Inflammatory macrophage treated with lipopolysaccharide for 4 hours (primary cell): ENCODE measurements at regions not wholly inside any gene's neighbourhood (a gene's known extent, or its start where the extent isn't known, plus 50 kb on each side); places are given as distances from the start of the nearest gene placed in this dataset.
"Not testable (repeated sequence)": the region's sequence is repeated elsewhere in the genome, so short reads cannot be mapped to it uniquely, and the experiment has no call there.

Experiments
- DNase-seq: peaks from one replicate; pipeline ENCODE4 v3.0.0-alpha.2; 2020

GRCh38 chr5:99410386-99410785 is 481.6 kb upstream of the CHD1 start:
- DNase-seq: not testable (repeated sequence)

- DNase-seq: not testable (repeated sequence)
Observed at GRCh38 chr5:99404764-99405302, 476.0 kb upstream of the CHD1 start.

- not testable (repeated sequence) for DNase-seq
Observed at GRCh38 chr5:99400571-99400970, 471.8 kb upstream of the CHD1 start.

- DNase-seq: no peak
Observed at GRCh38 chr5:99398976-99399375, 470.2 kb upstream of the CHD1 start.

- no peak for DNase-seq
Observed at GRCh38 chr5:99386406-99387077, 457.7 kb upstream of the CHD1 start.

- no peak for DNase-seq
Observed at GRCh38 chr5:99379187-99379586, 450.4 kb upstream of the CHD1 start.

GRCh38 chr5:99378443-99378842 is 449.6 kb upstream of the CHD1 start:
- no peak for DNase-seq

- DNase-seq: no peak
Observed at GRCh38 chr5:99369797-99370593, 441.2 kb upstream of the CHD1 start.

GRCh38 chr5:99368726-99369125 is 439.9 kb upstream of the CHD1 start:
- no peak for DNase-seq

GRCh38 chr5:99355881-99356280 is 427.1 kb upstream of the CHD1 start:
- DNase-seq: no peak

- DNase-seq: no peak
Observed at GRCh38 chr5:99349787-99350186, 421.0 kb upstream of the CHD1 start.

GRCh38 chr5:99348597-99348996 is 419.8 kb upstream of the CHD1 start:
- no peak for DNase-seq

GRCh38 chr5:99339758-99340157 is 411.0 kb upstream of the CHD1 start:
- not testable (repeated sequence) for DNase-seq

- no peak for DNase-seq
Observed at GRCh38 chr5:99334936-99335335, 406.1 kb upstream of the CHD1 start.

- no peak for DNase-seq
Observed at GRCh38 chr5:99331061-99331460, 402.3 kb upstream of the CHD1 start.

- DNase-seq: peak; percentile 36
Observed at GRCh38 chr5:99320436-99320835, 391.6 kb upstream of the CHD1 start.

GRCh38 chr5:99317136-99317535 is 388.3 kb upstream of the CHD1 start:
- no peak for DNase-seq

- no peak for DNase-seq
Observed at GRCh38 chr5:99316484-99316883, 387.7 kb upstream of the CHD1 start.

- DNase-seq: peak; percentile 85
Observed at GRCh38 chr5:99315413-99316183, 386.8 kb upstream of the CHD1 start.

GRCh38 chr5:99314721-99315120 is 385.9 kb upstream of the CHD1 start:
- peak; percentile 8 for DNase-seq

GRCh38 chr5:99308131-99308530 is 379.3 kb upstream of the CHD1 start:
- DNase-seq: peak; percentile 55

- no peak for DNase-seq
Observed at GRCh38 chr5:99305045-99305580, 376.3 kb upstream of the CHD1 start.

- DNase-seq: no peak
Observed at GRCh38 chr5:99285606-99286005, 356.8 kb upstream of the CHD1 start.
